H9 (cell line): ENCODE measurements at regions not wholly inside any gene's neighbourhood (a gene's known extent, or its start where the extent isn't known, plus 50 kb on each side); places are given as distances from the start of the nearest gene placed in this dataset.

Experiments used
- DNase-seq: peaks from one replicate; pipeline ENCODE4 v3.0.0-alpha.2; 2017
- H2AFZ ChIP-seq: one replicate; pipeline ENCODE4 v1.6.1; 2013; ENCODE audit warnings: mild to moderate bottlenecking, low read length, control low read depth, moderate library complexity
- H2AK5ac ChIP-seq: 2 replicates; pipeline ENCODE4 v1.6.1; 2013; ENCODE audit warnings: low read length, control low read depth, mixed read lengths; ENCODE audit not compliant: insufficient read length
- H2BK120ac ChIP-seq: one replicate; pipeline ENCODE4 v1.6.1; 2013; ENCODE audit warnings: low read depth, mild to moderate bottlenecking, low read length, control low read depth, inconsistent platforms; ENCODE audit not compliant: poor library complexity, severe bottlenecking
- H2BK12ac ChIP-seq: 2 replicates; pipeline ENCODE4 v1.6.1; 2013; ENCODE audit warnings: low read length, control low read depth, mixed read lengths, low read depth; ENCODE audit not compliant: insufficient read length
- H2BK15ac ChIP-seq: 2 replicates; pipeline ENCODE4 v1.6.1; 2013; ENCODE audit warnings: low read depth, low read length, control low read depth
- H2BK20ac ChIP-seq: one replicate; pipeline ENCODE4 v1.6.1; 2013; ENCODE audit warnings: low read depth, mild to moderate bottlenecking, low read length, control low read depth, inconsistent platforms; ENCODE audit not compliant: poor library complexity, severe bottlenecking
- H2BK5ac ChIP-seq: 2 replicates; pipeline ENCODE4 v1.6.1; 2013; ENCODE audit warnings: low read length, control low read depth, mixed read lengths; ENCODE audit not compliant: insufficient read length
- H3K14ac ChIP-seq: 2 replicates; pipeline ENCODE4 v1.6.1; 2013; ENCODE audit warnings: low read length, control low read depth; ENCODE audit not compliant: insufficient read depth
- H3K18ac ChIP-seq: 2 replicates; pipeline ENCODE4 v1.6.1; 2013; ENCODE audit warnings: low read depth, mild to moderate bottlenecking, mixed read lengths, low read length, control low read depth; ENCODE audit not compliant: insufficient read length
- H3K23ac ChIP-seq: 2 replicates; pipeline ENCODE4 v1.6.1; 2013; ENCODE audit warnings: low read length, control low read depth, mixed read lengths, low read depth; ENCODE audit not compliant: insufficient read length
- H3K23me2 ChIP-seq: 2 replicates; pipeline ENCODE4 v1.6.1; 2013; ENCODE audit warnings: low read depth, mild to moderate bottlenecking, mixed read lengths, low read length, control low read depth; ENCODE audit not compliant: insufficient read length, poor library complexity, severe bottlenecking
- H3K27ac ChIP-seq: 2 replicates; pipeline ENCODE4 v1.5.1; 2013; ENCODE audit warnings: low read length, control low read depth, mixed read lengths, low read depth; ENCODE audit not compliant: insufficient read length
- H3K27me3 ChIP-seq: 2 replicates; pipeline ENCODE4 v1.6.1; 2013; ENCODE audit warnings: low read length, control low read depth, inconsistent platforms; ENCODE audit not compliant: insufficient read depth
- H3K4ac ChIP-seq: 2 replicates; pipeline ENCODE4 v1.6.1; 2013; ENCODE audit warnings: low read depth, mild to moderate bottlenecking, control low read depth, inconsistent platforms, low read length, moderate library complexity
- H3K4me1 ChIP-seq: 2 replicates; pipeline ENCODE4 v1.6.1; 2013; ENCODE audit warnings: low read length, control low read depth, inconsistent platforms; ENCODE audit not compliant: insufficient read depth
- H3K4me2 ChIP-seq: 2 replicates; pipeline ENCODE4 v1.6.1; 2013; ENCODE audit warnings: low read length, control low read depth, mixed read lengths; ENCODE audit not compliant: insufficient read length, insufficient read depth
- H3K56ac ChIP-seq: 2 replicates; pipeline ENCODE4 v1.6.1; 2013; ENCODE audit warnings: low read depth, mild to moderate bottlenecking, mixed read lengths, low read length, control low read depth; ENCODE audit not compliant: insufficient read length
- H3K79me1 ChIP-seq: 2 replicates; pipeline ENCODE4 v1.6.1; 2013; ENCODE audit warnings: low read depth, mild to moderate bottlenecking, moderate library complexity, low read length, control low read depth, inconsistent platforms; ENCODE audit not compliant: insufficient read depth, poor library complexity, severe bottlenecking
- H3K79me2 ChIP-seq: 2 replicates; pipeline ENCODE4 v1.6.1; 2013; ENCODE audit warnings: low read length, control low read depth, inconsistent platforms; ENCODE audit not compliant: insufficient read depth
- H3K9ac ChIP-seq: 2 replicates; pipeline ENCODE4 v1.6.1; 2013; ENCODE audit warnings: low read length, control low read depth, mixed read lengths; ENCODE audit not compliant: insufficient read length; ENCODE audit errors: extremely low read depth
- H3K9me3 ChIP-seq: one replicate; pipeline ENCODE4 v1.6.1; 2013; ENCODE audit warnings: low read depth, low read length, inconsistent platforms; ENCODE audit not compliant: control insufficient read depth
- H3T11ph ChIP-seq: one replicate; pipeline ENCODE4 v1.6.1; 2013; ENCODE audit warnings: mild to moderate bottlenecking, low read length, control low read depth, inconsistent platforms
- H4K20me1 ChIP-seq: one replicate; pipeline ENCODE4 v1.6.1; 2013; ENCODE audit not compliant: control insufficient read depth, insufficient read length, insufficient read depth
- H4K5ac ChIP-seq: 2 replicates; pipeline ENCODE4 v1.6.1; 2013; ENCODE audit warnings: low read depth, mild to moderate bottlenecking, mixed read lengths, low read length, control low read depth; ENCODE audit not compliant: insufficient read length
- H4K8ac ChIP-seq: replicated peaks from 2 replicates; pipeline ENCODE4 v1.6.1; 2013; ENCODE audit warnings: low read length, control low read depth, mixed read lengths, low read depth; ENCODE audit not compliant: insufficient read length
- H4K91ac ChIP-seq: 2 replicates; pipeline ENCODE4 v1.6.1; 2013; ENCODE audit warnings: low read depth, mild to moderate bottlenecking, moderate library complexity, mixed read lengths, low read length, control low read depth; ENCODE audit not compliant: insufficient read length
- H3K27ac Mint-ChIP-seq, 3 experiments: 2 replicates in 2 of 3; 3 replicates in 1 of 3; pipeline ENCODE4 v1.8.0; 2020 to 2021; ENCODE audit warnings: mixed read lengths in 3 of 3, mild to moderate bottlenecking in 1 of 3, moderate library complexity in 1 of 3
- H3K27me3 Mint-ChIP-seq: 2 replicates; pipeline ENCODE4 v1.8.0; 2021; ENCODE audit warnings: low read depth, mild to moderate bottlenecking, moderate library complexity, mixed read lengths
- H3K36me3 Mint-ChIP-seq, 3 experiments: 2 replicates in 2 of 3; 3 replicates in 1 of 3; pipeline ENCODE4 v1.8.0; 2020 to 2021; ENCODE audit warnings: low read depth in 3 of 3, mixed read lengths in 3 of 3; ENCODE audit not compliant: insufficient read depth in 1 of 3
- H3K4me1 Mint-ChIP-seq, 2 experiments: 2 replicates each; pipeline ENCODE4 v1.8.0; 2020; ENCODE audit warnings: mixed read lengths in 2 of 2
- H3K4me3 Mint-ChIP-seq, 2 experiments: 2 replicates in 1 of 2; 3 replicates in 1 of 2; pipeline ENCODE4 v1.8.0; 2020 to 2021; ENCODE audit warnings: mild to moderate bottlenecking in 2 of 2, mixed read lengths in 2 of 2, moderate library complexity in 1 of 2
- H3K9me3 Mint-ChIP-seq, 2 experiments: 2 replicates in 1 of 2; 3 replicates in 1 of 2; pipeline ENCODE4 v1.8.0; 2020; ENCODE audit warnings: mild to moderate bottlenecking in 2 of 2, mixed read lengths in 2 of 2, moderate library complexity in 1 of 2
- WGBS: extraction: QIAGEN DNeasy Blood & Tissue Kit; methylation state at CpG from one replicate; pipeline ENCODE4 v1.1.7; 2013; ENCODE audit warnings: missing lambda C conversion rate, low lambda C conversion rate, mixed read lengths; ENCODE audit not compliant: insufficient read length; ENCODE audit errors: extremely low coverage; 5-methylcytosine and 5-hydroxymethylcytosine counted together
- TF ChIP-seq, protein P1 (sequence below): fragments of 200-600 bp; sonication (generic); conservative IDR thresholded peaks from 3 replicates; pipeline ENCODE4 v1.8.0; 2021; ENCODE audit warnings: antibody characterized with exemption, mild to moderate bottlenecking

GRCh38 chr15:39359771-39360170 is 221.1 kb upstream of the THBS1 start:
- H3K9ac ChIP-seq, result no peak overlapping the region
- H3K27me3 ChIP-seq, result no peaks in the 10 kb centered on the region
- no peak overlapping the region for H3K27ac Mint-ChIP-seq
- no peak overlapping the region for H2BK12ac ChIP-seq
- H2BK20ac ChIP-seq, result no peak overlapping the region
- no peak overlapping the region for H3K56ac ChIP-seq
- H3T11ph ChIP-seq, result no peak overlapping the region
- H3K36me3 Mint-ChIP-seq, result no peaks in the 10 kb centered on the region
- no peak overlapping the region for H3K4ac ChIP-seq
- no peak overlapping the region for H2AFZ ChIP-seq
- H4K20me1 ChIP-seq, result no peaks in the 10 kb centered on the region
- H3K23ac ChIP-seq, result no peak overlapping the region
- no peak overlapping the region for H2AK5ac ChIP-seq
- H3K4me1 Mint-ChIP-seq, result peaks cover 6% of the 10 kb centered on the region in 2 experiments
- no peak overlapping the region for H3K27ac ChIP-seq
- no peak overlapping the region for H2BK5ac ChIP-seq
- no peaks in the 10 kb centered on the region for H3K9me3 ChIP-seq
- no CpG with 5 or more reads among the region's 3 CpGs for WGBS
- no peak overlapping the region for H3K14ac ChIP-seq
- H2BK120ac ChIP-seq, result no peak overlapping the region
- no peak overlapping the region for H4K91ac ChIP-seq
- no peak overlapping the region for H3K18ac ChIP-seq
- no peaks in the 10 kb centered on the region for H3K27me3 Mint-ChIP-seq
- H3K4me2 ChIP-seq, result no peak overlapping the region
- TF ChIP-seq, protein P1, sequence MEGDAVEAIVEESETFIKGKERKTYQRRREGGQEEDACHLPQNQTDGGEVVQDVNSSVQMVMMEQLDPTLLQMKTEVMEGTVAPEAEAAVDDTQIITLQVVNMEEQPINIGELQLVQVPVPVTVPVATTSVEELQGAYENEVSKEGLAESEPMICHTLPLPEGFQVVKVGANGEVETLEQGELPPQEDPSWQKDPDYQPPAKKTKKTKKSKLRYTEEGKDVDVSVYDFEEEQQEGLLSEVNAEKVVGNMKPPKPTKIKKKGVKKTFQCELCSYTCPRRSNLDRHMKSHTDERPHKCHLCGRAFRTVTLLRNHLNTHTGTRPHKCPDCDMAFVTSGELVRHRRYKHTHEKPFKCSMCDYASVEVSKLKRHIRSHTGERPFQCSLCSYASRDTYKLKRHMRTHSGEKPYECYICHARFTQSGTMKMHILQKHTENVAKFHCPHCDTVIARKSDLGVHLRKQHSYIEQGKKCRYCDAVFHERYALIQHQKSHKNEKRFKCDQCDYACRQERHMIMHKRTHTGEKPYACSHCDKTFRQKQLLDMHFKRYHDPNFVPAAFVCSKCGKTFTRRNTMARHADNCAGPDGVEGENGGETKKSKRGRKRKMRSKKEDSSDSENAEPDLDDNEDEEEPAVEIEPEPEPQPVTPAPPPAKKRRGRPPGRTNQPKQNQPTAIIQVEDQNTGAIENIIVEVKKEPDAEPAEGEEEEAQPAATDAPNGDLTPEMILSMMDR, result no peak
- no peaks in the 10 kb centered on the region for H3K79me2 ChIP-seq
- no peaks in the 10 kb centered on the region for H3K79me1 ChIP-seq
- H4K5ac ChIP-seq, result no peak overlapping the region
- no peaks in the 10 kb centered on the region for H3K23me2 ChIP-seq
- no peak overlapping the region for H2BK15ac ChIP-seq
- no peaks in the 10 kb centered on the region; the same call in 1 of the 2 replicates for H3K4me1 ChIP-seq
- H4K8ac ChIP-seq, result no peak overlapping the region
- H3K9me3 Mint-ChIP-seq, result no peaks in the 10 kb centered on the region
- no peak for DNase-seq
- H3K4me3 Mint-ChIP-seq, result no peak overlapping the region
